HepG2 (cell line): ENCODE measurements at regions not wholly inside any gene's neighbourhood (a gene's known extent, or its start where the extent isn't known, plus 50 kb on each side); places are given as distances from the start of the nearest gene placed in this dataset.

Experiments
- ATAC-seq: fragments of 200-7000 bp; cut with Tn5 transposase; 3 replicates; pipeline ENCODE4 v1.9.1; 2020; ENCODE audit warnings: mild to moderate bottlenecking, moderate library complexity
- BruUV-seq: library from RNA; stranded (reverse); fragments of 400-500 nt; replicated peaks from 2 replicates; lab custom pipeline; 2021; lab: Mats Ljungman, UMichigan
- CTCF ChIA-PET: fragments of 300-600 bp; formaldehyde crosslinking; extraction: SDS; loops from one replicate; lab custom pipeline; 2021; ENCODE audit warnings: low total read pairs, inconsistent platforms, low intra/inter-chr PET ratio; lab: Yijun Ruan, JAX
- POLR2A ChIA-PET: fragments of 350-600 bp; sonication (Branson Sonifier 250); formaldehyde crosslinking; loops from one replicate; lab custom pipeline; 2020; ENCODE audit warnings: antibody characterized with exemption, inconsistent platforms; lab: Yijun Ruan, JAX
- DNase-seq: peaks from one replicate; pipeline ENCODE4 v3.0.0-alpha.2; 2015; ENCODE audit warnings: low spot score
- FAIRE-seq: peaks from 3 replicates; lab custom pipeline; 2011; peaks lifted over from hg19 to GRCh38; lab: Jason Lieb, UNC
- H2AFZ ChIP-seq: one replicate; pipeline ENCODE4 v1.6.1; 2011; ENCODE audit warnings: low read length, inconsistent platforms
- H3K27ac ChIP-seq: fragments of 300-600 bp; 3 replicates; pipeline ENCODE4 v1.8.0; 2011; ENCODE audit warnings: mixed run types, mild to moderate bottlenecking, mixed read lengths, low read length, inconsistent platforms; ENCODE audit not compliant: insufficient read depth; ENCODE audit errors: extremely low read length
- H3K27me3 ChIP-seq, 2 experiments: fragments of 200-600 bp in 1 of 2; 2 replicates in 1 of 2; 3 replicates in 1 of 2; pipeline versions ENCODE4 v1.6.0 to v1.8.0; 2011; ENCODE audit warnings: low read length in 2 of 2, mild to moderate bottlenecking in 2 of 2, moderate library complexity in 2 of 2, inconsistent platforms in 1 of 2; ENCODE audit not compliant: insufficient read depth in 2 of 2, control insufficient read depth in 1 of 2
- H3K36me3 ChIP-seq, 2 experiments: fragments of 200-600 bp in 1 of 2; replicated peaks in 1 of 2; 2 replicates in 1 of 2; 3 replicates in 1 of 2; pipeline versions ENCODE4 v1.5.1 to v1.8.0; 2011; ENCODE audit warnings: low read length in 2 of 2, inconsistent platforms in 1 of 2; ENCODE audit not compliant: insufficient read depth in 2 of 2, control insufficient read depth in 1 of 2
- H3K4me1 ChIP-seq: 2 replicates; pipeline ENCODE4 v1.5.1; 2012; ENCODE audit warnings: low read length, inconsistent platforms; ENCODE audit not compliant: insufficient read depth
- H3K4me2 ChIP-seq: 2 replicates; pipeline ENCODE4 v1.6.0; 2011; ENCODE audit warnings: low read depth, low read length, inconsistent platforms
- H3K4me3 ChIP-seq, 3 experiments: fragments of 200-600 bp in 1 of 3; sonication (generic), shearing (Covaris generic) in 1 of 3; replicated peaks in 1 of 3; 2 replicates each; pipeline ENCODE4 v1.5.1; 2011 to 2016; ENCODE audit warnings: low read length in 3 of 3, inconsistent platforms in 2 of 3, low read depth in 2 of 3, mild to moderate bottlenecking in 2 of 3, control low read depth in 1 of 3, mixed read lengths in 1 of 3; ENCODE audit not compliant: insufficient read depth in 1 of 3
- H3K79me2 ChIP-seq: one replicate; pipeline ENCODE4 v1.6.1; 2011; ENCODE audit warnings: low read length, inconsistent platforms; ENCODE audit not compliant: insufficient read depth
- H3K9ac ChIP-seq: 2 replicates; pipeline ENCODE4 v1.6.0; 2011; ENCODE audit warnings: mild to moderate bottlenecking, low read depth, low read length, inconsistent platforms; ENCODE audit not compliant: insufficient read depth
- H3K9me3 ChIP-seq: 2 replicates; pipeline ENCODE4 v1.5.1; 2012; ENCODE audit warnings: mild to moderate bottlenecking, low read length
- H4K20me1 ChIP-seq: 2 replicates; pipeline ENCODE4 v1.6.0; 2011; ENCODE audit warnings: inconsistent platforms, mild to moderate bottlenecking, low read length, moderate library complexity; ENCODE audit not compliant: insufficient read depth
- CHCHD3 ChIP-seq: sonication (generic); formaldehyde crosslinking; IDR thresholded peaks from 2 replicates; pipeline ENCODE4 v1.8.0; 2022; ENCODE audit warnings: mild to moderate bottlenecking, missing genetic modification reagents, moderate library complexity
- KDM4B ChIP-seq: sonication (generic); formaldehyde crosslinking; IDR thresholded peaks from 2 replicates; pipeline ENCODE4 v1.4.0; 2020; ENCODE audit warnings: missing genetic modification reagents
- KLF11 ChIP-seq: IDR thresholded peaks from 2 replicates; pipeline ENCODE4 v1.6.1; 2016; ENCODE audit warnings: missing compliant biosample characterization
- PHF20 ChIP-seq: sonication (generic); formaldehyde crosslinking; IDR thresholded peaks from 2 replicates; pipeline ENCODE4 v1.5.0; 2020; ENCODE audit warnings: mild to moderate bottlenecking, missing genetic modification reagents
- RFXAP ChIP-seq: sonication (generic); formaldehyde crosslinking; IDR thresholded peaks from 2 replicates; pipeline ENCODE4 v1.4.0; 2020; ENCODE audit warnings: missing genetic modification reagents, borderline replicate concordance
- RORA ChIP-seq: sonication (generic); formaldehyde crosslinking; IDR thresholded peaks from 2 replicates; pipeline ENCODE4 v1.5.0; 2020; ENCODE audit warnings: mild to moderate bottlenecking, missing genetic modification reagents, moderate library complexity
- TGIF2 ChIP-seq: IDR thresholded peaks from 2 replicates; pipeline ENCODE4 v1.6.1; 2016; ENCODE audit warnings: control low read depth, missing compliant biosample characterization
- XRCC5 ChIP-seq: fragments of 200-400 bp; formaldehyde crosslinking; optimal IDR thresholded peaks from 2 replicates; pipeline ENCODE3; 2017; ENCODE audit warnings: mild to moderate bottlenecking, low read length
- ZBTB7B ChIP-seq: sonication (generic); formaldehyde crosslinking; IDR thresholded peaks from 2 replicates; pipeline ENCODE4 v1.4.0; 2020; ENCODE audit warnings: missing genetic modification reagents
- ZNF562 ChIP-seq: sonication (generic); formaldehyde crosslinking; IDR thresholded peaks from 2 replicates; pipeline ENCODE4 v1.8.0; 2022; ENCODE audit warnings: missing genetic modification reagents, borderline replicate concordance
- ZNF629 ChIP-seq: sonication (generic); formaldehyde crosslinking; conservative IDR thresholded peaks from 2 replicates; pipeline ENCODE4 v1.5.0; 2020; ENCODE audit warnings: missing genetic modification reagents
- ZNF7 ChIP-seq: IDR thresholded peaks from 2 replicates; pipeline ENCODE4 v1.6.1; 2016; ENCODE audit warnings: missing biosample characterization, missing genetic modification reagents
- WGBS: methylation state at CpG from one replicate; pipeline ENCODE4 v1.1.6; 2017; ENCODE audit warnings: low lambda C conversion rate; 5-methylcytosine and 5-hydroxymethylcytosine counted together
- in situ Hi-C: cut with HindIII; loops from 2 replicates; pipeline ENCODE4 v1.10.0; 2017; ENCODE audit warnings: low pct_unique_long_range_greater_than_20kb; ENCODE audit not compliant: extremely low pct_ligation_motif_present
- intact Hi-C: fragments of 100-400 bp; cut with micrococcal nuclease; formaldehyde crosslinking; loops from one replicate; pipeline ENCODE4 v1.10.0; 2022; ENCODE audit not compliant: unreplicated experiment
- TF ChIP-seq, protein P1 (sequence below), 2 experiments: sonication (generic) in 1 of 2; formaldehyde crosslinking in 1 of 2; IDR thresholded peaks; 2 replicates each; pipeline versions ENCODE4 v1.6.1 to v1.9.0; 2014 to 2022; ENCODE audit warnings: antibody characterized with exemption in 1 of 2, borderline replicate concordance in 1 of 2, inconsistent platforms in 1 of 2, low read depth in 1 of 2, missing genetic modification reagents in 1 of 2
- TF ChIP-seq, protein P2 (sequence below): sonication (generic); formaldehyde crosslinking; IDR thresholded peaks from 2 replicates; pipeline ENCODE4 v1.4.0; 2020; ENCODE audit warnings: mild to moderate bottlenecking, low read depth, missing genetic modification reagents
- TF ChIP-seq, protein P3 (sequence below): sonication (generic); formaldehyde crosslinking; IDR thresholded peaks from 2 replicates; pipeline ENCODE4 v1.8.0; 2022; ENCODE audit warnings: mild to moderate bottlenecking, missing genetic modification reagents, moderate library complexity

DNA sequence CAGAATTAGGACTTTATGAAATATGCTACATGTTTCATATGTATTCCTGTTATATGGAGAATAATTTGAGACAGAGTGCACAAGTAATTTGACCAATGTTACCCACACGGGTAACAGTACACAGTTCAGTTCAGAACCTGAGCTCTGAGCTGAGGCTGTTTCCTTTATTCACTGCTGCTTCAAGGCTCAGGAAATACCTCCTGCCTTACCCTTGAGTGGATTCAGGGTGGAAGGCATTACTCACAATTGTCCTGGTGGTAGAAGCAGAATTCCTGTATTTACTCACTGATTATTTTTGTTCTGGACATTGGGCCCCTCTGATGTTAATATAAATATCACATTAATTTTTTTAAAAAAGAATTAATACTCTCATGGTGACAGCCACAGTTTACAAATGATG is 73.5 kb upstream of the CAMK2D start:
- Histone ChIP-seq H3K79me2 (no peaks in the 10 kb centered on the region), H3K9ac (no peak overlapping the region), H3K4me3 (no peak overlapping the region), H3K36me3 (no peaks in the 10 kb centered on the region), H2AFZ (no peak overlapping the region), H3K4me2 (no peak overlapping the region), H3K4me1 (no peaks in the 10 kb centered on the region), H3K9me3 (no peaks in the 10 kb centered on the region), H3K27me3 (no peaks in the 10 kb centered on the region), H4K20me1 (no peaks in the 10 kb centered on the region), H3K27ac (no peak overlapping the region)
- no TSS peak for BruUV-seq
- POLR2A ChIA-PET, result no interaction called here
- WGBS, result 0% methylated on average over 1 of the region's 1 CpG
- DNase-seq, result no peak
- in situ Hi-C loops, result no loop called here
- FAIRE-seq, result no peak
- CTCF ChIA-PET, result no interaction called here
- intact Hi-C loops, result no loop called here
- TF ChIP-seq, protein P1, sequence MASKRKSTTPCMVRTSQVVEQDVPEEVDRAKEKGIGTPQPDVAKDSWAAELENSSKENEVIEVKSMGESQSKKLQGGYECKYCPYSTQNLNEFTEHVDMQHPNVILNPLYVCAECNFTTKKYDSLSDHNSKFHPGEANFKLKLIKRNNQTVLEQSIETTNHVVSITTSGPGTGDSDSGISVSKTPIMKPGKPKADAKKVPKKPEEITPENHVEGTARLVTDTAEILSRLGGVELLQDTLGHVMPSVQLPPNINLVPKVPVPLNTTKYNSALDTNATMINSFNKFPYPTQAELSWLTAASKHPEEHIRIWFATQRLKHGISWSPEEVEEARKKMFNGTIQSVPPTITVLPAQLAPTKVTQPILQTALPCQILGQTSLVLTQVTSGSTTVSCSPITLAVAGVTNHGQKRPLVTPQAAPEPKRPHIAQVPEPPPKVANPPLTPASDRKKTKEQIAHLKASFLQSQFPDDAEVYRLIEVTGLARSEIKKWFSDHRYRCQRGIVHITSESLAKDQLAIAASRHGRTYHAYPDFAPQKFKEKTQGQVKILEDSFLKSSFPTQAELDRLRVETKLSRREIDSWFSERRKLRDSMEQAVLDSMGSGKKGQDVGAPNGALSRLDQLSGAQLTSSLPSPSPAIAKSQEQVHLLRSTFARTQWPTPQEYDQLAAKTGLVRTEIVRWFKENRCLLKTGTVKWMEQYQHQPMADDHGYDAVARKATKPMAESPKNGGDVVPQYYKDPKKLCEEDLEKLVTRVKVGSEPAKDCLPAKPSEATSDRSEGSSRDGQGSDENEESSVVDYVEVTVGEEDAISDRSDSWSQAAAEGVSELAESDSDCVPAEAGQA (IDR thresholded peaks at IDR 0.05; ENCODE audit: low read depth), result no peak
- TF ChIP-seq, protein P1 (CRISPR knock-in tag; IDR thresholded peaks at IDR 0.05; ENCODE audit: borderline replicate concordance), result no peak
- TF ChIP-seq, protein P2, sequence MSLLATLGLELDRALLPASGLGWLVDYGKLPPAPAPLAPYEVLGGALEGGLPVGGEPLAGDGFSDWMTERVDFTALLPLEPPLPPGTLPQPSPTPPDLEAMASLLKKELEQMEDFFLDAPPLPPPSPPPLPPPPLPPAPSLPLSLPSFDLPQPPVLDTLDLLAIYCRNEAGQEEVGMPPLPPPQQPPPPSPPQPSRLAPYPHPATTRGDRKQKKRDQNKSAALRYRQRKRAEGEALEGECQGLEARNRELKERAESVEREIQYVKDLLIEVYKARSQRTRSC (CRISPR knock-in tag), result no peak
- no peak for TF ChIP-seq RORA
- TF ChIP-seq, protein P3, sequence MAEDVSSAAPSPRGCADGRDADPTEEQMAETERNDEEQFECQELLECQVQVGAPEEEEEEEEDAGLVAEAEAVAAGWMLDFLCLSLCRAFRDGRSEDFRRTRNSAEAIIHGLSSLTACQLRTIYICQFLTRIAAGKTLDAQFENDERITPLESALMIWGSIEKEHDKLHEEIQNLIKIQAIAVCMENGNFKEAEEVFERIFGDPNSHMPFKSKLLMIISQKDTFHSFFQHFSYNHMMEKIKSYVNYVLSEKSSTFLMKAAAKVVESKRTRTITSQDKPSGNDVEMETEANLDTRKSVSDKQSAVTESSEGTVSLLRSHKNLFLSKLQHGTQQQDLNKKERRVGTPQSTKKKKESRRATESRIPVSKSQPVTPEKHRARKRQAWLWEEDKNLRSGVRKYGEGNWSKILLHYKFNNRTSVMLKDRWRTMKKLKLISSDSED, result no peak
- no peak for TF ChIP-seq RFXAP
- TF ChIP-seq KLF11 (CRISPR knock-in tag), result no peak
- TF ChIP-seq ZNF7, result no peak
- TF ChIP-seq ZBTB7B (CRISPR knock-in tag), result no peak
- TF ChIP-seq ZNF629 (CRISPR knock-in tag), result no peak
- no peak for TF ChIP-seq XRCC5
- TF ChIP-seq TGIF2 (CRISPR knock-in tag), result no peak
- no peak for TF ChIP-seq CHCHD3 (CRISPR knock-in tag)
- no peak for TF ChIP-seq ZNF562 (CRISPR knock-in tag)
- TF ChIP-seq KDM4B, result no peak
- no peak for TF ChIP-seq PHF20 (CRISPR knock-in tag)
- no peak for ATAC-seq
